ENCODE measurements at regions not wholly inside any gene's neighbourhood (a gene's known extent, or its start where the extent isn't known, plus 50 kb on each side); places are given as distances from the start of the nearest gene placed in this dataset.

DNA sequence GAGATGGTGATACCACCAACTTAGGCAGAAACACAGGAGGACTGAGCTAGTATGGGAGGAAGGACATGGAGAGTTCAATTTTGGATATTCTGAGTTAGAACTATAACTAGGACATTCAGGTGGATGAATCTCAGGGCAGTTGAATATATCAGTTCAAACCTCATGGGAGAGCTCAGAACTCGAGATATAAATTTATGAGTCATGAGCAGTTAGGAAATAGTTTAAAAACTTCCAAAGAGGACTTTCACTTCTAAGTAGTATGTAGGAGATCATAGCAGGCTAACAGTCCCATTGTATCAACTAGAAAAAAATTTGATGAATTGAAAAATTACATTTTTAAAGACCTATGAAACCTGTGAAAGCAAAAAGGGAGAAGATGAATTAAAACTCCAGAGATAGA lies 436.2 kb upstream of the LARGE1 start:
- no peaks in the 10 kb centered on the region for H4K20me1 ChIP-seq (ENCODE audit: insufficient read depth)
- no peaks in the 10 kb centered on the region for H3K9me2 ChIP-seq (ENCODE audit: insufficient read depth)
- no peak for DNase-seq (ENCODE audit: low read depth, low spot score)
- no peak overlapping the region for H3K4me3 ChIP-seq (replicated peaks in 1 of 2; ENCODE audit: low read depth in 1 of 2, low read length in 2 of 2)
- H3K4me2 ChIP-seq (ENCODE audit: low read length): no peak overlapping the region
- H3K9ac ChIP-seq (ENCODE audit: low read length): no peak overlapping the region
- no TSS peak for BruUV-seq (replicated peaks)
- peaks cover 0 to 43% of the 10 kb centered on the region in 2 experiments; a peak in 1 of 4 replicates for H3K9me3 ChIP-seq (ENCODE audit: control insufficient read depth in 1 of 2, insufficient read depth in 1 of 2, low read depth in 1 of 2, low read length in 2 of 2)
- no peak for ATAC-seq
- intact Hi-C loops (cut with micrococcal nuclease): no loop called here
- H2AFZ ChIP-seq (ENCODE audit: low read depth, low read length, poor library complexity, severe bottlenecking): no peak overlapping the region
- CTCF ChIA-PET: no interaction called here
- H3K27ac ChIP-seq (ENCODE audit: low read depth, low read length): no peak overlapping the region
- H3K27me3 ChIP-seq (ENCODE audit: insufficient read depth, low read length): no peaks in the 10 kb centered on the region
- POLR2A ChIA-PET: no interaction called here
- H3K4me1 ChIP-seq (ENCODE audit: control insufficient read depth in 1 of 2, insufficient read depth in 2 of 2, low read length in 2 of 2): no peaks in the 10 kb centered on the region
- RAD21 ChIA-PET (ENCODE audit: low non-redundant PET in 1 of 2, low total read pairs in 2 of 2, uncharacterized antibody in 2 of 2, unreplicated experiment in 2 of 2): no interaction called here
- no peak for TF ChIP-seq CBX3 (IDR thresholded peaks at IDR 0.05; ENCODE audit: low read depth)
- no peak for TF ChIP-seq POLR2A (IDR thresholded peaks at IDR 0.05; ENCODE audit: borderline replicate concordance, extremely low read depth, insufficient read depth, insufficient read length)
- TF ChIP-seq YY1 (IDR thresholded peaks at IDR 0.05; ENCODE audit: extremely low read depth, insufficient replicate concordance, low read depth, low read length): no peak
- H3K36me3 ChIP-seq (ENCODE audit: control insufficient read depth in 1 of 2, insufficient read depth in 2 of 2, low read length in 2 of 2): no peaks in the 10 kb centered on the region
- H3K79me2 ChIP-seq (ENCODE audit: insufficient read depth, low read length): no peaks in the 10 kb centered on the region

- no TSS peak for BruUV-seq (replicated peaks)
- H2AFZ ChIP-seq (ENCODE audit: low read depth, low read length, poor library complexity, severe bottlenecking): no peak overlapping the region
- intact Hi-C loops (cut with micrococcal nuclease): no loop called here
- no peaks in the 10 kb centered on the region for H3K79me2 ChIP-seq (ENCODE audit: insufficient read depth, low read length)
- H3K9me2 ChIP-seq (ENCODE audit: insufficient read depth): no peaks in the 10 kb centered on the region
- DNase-seq (ENCODE audit: low read depth, low spot score) (no peak), ATAC-seq (no peak)
- H3K9ac ChIP-seq (ENCODE audit: low read length): no peak overlapping the region
- ChIA-PET RAD21 (ENCODE audit: low non-redundant PET in 1 of 2, low total read pairs in 2 of 2, uncharacterized antibody in 2 of 2, unreplicated experiment in 2 of 2) (no interaction called here), POLR2A (no interaction called here), CTCF (no interaction called here)
- no peaks in the 10 kb centered on the region for H3K4me1 ChIP-seq (ENCODE audit: control insufficient read depth in 1 of 2, insufficient read depth in 2 of 2, low read length in 2 of 2)
- no peaks in the 10 kb centered on the region for H3K36me3 ChIP-seq (ENCODE audit: control insufficient read depth in 1 of 2, insufficient read depth in 2 of 2, low read length in 2 of 2)
- H3K4me3 ChIP-seq (replicated peaks in 1 of 2; ENCODE audit: low read depth in 1 of 2, low read length in 2 of 2): no peak overlapping the region
- peaks cover 20 to 46% of the 10 kb centered on the region in 2 experiments; a peak in 2 of 4 replicates for H3K9me3 ChIP-seq (ENCODE audit: control insufficient read depth in 1 of 2, insufficient read depth in 1 of 2, low read depth in 1 of 2, low read length in 2 of 2)
- H3K27me3 ChIP-seq (ENCODE audit: insufficient read depth, low read length): no peaks in the 10 kb centered on the region
- H3K4me2 ChIP-seq (ENCODE audit: low read length): no peak overlapping the region
- TF ChIP-seq RAD21 (IDR thresholded peaks at IDR 0.05; ENCODE audit: low read depth): no peak
- TF ChIP-seq, protein P1, sequence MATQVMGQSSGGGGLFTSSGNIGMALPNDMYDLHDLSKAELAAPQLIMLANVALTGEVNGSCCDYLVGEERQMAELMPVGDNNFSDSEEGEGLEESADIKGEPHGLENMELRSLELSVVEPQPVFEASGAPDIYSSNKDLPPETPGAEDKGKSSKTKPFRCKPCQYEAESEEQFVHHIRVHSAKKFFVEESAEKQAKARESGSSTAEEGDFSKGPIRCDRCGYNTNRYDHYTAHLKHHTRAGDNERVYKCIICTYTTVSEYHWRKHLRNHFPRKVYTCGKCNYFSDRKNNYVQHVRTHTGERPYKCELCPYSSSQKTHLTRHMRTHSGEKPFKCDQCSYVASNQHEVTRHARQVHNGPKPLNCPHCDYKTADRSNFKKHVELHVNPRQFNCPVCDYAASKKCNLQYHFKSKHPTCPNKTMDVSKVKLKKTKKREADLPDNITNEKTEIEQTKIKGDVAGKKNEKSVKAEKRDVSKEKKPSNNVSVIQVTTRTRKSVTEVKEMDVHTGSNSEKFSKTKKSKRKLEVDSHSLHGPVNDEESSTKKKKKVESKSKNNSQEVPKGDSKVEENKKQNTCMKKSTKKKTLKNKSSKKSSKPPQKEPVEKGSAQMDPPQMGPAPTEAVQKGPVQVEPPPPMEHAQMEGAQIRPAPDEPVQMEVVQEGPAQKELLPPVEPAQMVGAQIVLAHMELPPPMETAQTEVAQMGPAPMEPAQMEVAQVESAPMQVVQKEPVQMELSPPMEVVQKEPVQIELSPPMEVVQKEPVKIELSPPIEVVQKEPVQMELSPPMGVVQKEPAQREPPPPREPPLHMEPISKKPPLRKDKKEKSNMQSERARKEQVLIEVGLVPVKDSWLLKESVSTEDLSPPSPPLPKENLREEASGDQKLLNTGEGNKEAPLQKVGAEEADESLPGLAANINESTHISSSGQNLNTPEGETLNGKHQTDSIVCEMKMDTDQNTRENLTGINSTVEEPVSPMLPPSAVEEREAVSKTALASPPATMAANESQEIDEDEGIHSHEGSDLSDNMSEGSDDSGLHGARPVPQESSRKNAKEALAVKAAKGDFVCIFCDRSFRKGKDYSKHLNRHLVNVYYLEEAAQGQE (IDR thresholded peaks at IDR 0.05; ENCODE audit: low read depth): no peak
- no peak for TF ChIP-seq FOSL1 (IDR thresholded peaks at IDR 0.05; ENCODE audit: low read depth)
- no peak for TF ChIP-seq CEBPB (IDR thresholded peaks at IDR 0.05; ENCODE audit: low read depth)
- no peak for TF ChIP-seq EGR1 (IDR thresholded peaks at IDR 0.05; ENCODE audit: low read depth)
- TF ChIP-seq, protein P2, sequence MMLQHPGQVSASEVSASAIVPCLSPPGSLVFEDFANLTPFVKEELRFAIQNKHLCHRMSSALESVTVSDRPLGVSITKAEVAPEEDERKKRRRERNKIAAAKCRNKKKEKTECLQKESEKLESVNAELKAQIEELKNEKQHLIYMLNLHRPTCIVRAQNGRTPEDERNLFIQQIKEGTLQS (IDR thresholded peaks at IDR 0.05): no peak
- TF ChIP-seq CBX3 (IDR thresholded peaks at IDR 0.05; ENCODE audit: low read depth): no peak
- TF ChIP-seq CTCF (IDR thresholded peaks at IDR 0.05 in 2 of 3, conservative IDR thresholded peaks at IDR 0.05 in 1 of 3; ENCODE audit: borderline replicate concordance in 1 of 3, insufficient read depth in 1 of 3, low read depth in 2 of 3, low read length in 2 of 3): no peak
- TF ChIP-seq ELF1 (IDR thresholded peaks at IDR 0.05; ENCODE audit: borderline replicate concordance, low read depth): no peak
- TF ChIP-seq, protein P3, sequence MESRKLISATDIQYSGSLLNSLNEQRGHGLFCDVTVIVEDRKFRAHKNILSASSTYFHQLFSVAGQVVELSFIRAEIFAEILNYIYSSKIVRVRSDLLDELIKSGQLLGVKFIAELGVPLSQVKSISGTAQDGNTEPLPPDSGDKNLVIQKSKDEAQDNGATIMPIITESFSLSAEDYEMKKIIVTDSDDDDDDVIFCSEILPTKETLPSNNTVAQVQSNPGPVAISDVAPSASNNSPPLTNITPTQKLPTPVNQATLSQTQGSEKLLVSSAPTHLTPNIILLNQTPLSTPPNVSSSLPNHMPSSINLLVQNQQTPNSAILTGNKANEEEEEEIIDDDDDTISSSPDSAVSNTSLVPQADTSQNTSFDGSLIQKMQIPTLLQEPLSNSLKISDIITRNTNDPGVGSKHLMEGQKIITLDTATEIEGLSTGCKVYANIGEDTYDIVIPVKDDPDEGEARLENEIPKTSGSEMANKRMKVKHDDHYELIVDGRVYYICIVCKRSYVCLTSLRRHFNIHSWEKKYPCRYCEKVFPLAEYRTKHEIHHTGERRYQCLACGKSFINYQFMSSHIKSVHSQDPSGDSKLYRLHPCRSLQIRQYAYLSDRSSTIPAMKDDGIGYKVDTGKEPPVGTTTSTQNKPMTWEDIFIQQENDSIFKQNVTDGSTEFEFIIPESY (IDR thresholded peaks at IDR 0.05; ENCODE audit: extremely low read depth, insufficient replicate concordance, low read length): no peak
- TF ChIP-seq SRF (IDR thresholded peaks at IDR 0.05; ENCODE audit: low read depth): no peak
- H4K20me1 ChIP-seq (ENCODE audit: insufficient read depth): no peaks in the 10 kb centered on the region
- H3K27ac ChIP-seq (ENCODE audit: low read depth, low read length): no peak overlapping the region
These were observed 450.4 kb upstream of the LARGE1 start for GRCh38 chr22:34370711-34371110.
